ENCODE measurements at regions not wholly inside any gene's neighbourhood (a gene's known extent, or its start where the extent isn't known, plus 50 kb on each side); places are given as distances from the start of the nearest gene placed in this dataset.

- no peak for DNase-seq
These were observed 313.4 kb upstream of the SLC7A11 start for GRCh38 chr4:138555584-138555983.

- DNase-seq = no peak
These were observed 313.0 kb upstream of the SLC7A11 start for GRCh38 chr4:138555108-138555507.

GRCh38 chr4:138553001-138553845 is 311.1 kb upstream of the SLC7A11 start:
- no peak for DNase-seq

DNA sequence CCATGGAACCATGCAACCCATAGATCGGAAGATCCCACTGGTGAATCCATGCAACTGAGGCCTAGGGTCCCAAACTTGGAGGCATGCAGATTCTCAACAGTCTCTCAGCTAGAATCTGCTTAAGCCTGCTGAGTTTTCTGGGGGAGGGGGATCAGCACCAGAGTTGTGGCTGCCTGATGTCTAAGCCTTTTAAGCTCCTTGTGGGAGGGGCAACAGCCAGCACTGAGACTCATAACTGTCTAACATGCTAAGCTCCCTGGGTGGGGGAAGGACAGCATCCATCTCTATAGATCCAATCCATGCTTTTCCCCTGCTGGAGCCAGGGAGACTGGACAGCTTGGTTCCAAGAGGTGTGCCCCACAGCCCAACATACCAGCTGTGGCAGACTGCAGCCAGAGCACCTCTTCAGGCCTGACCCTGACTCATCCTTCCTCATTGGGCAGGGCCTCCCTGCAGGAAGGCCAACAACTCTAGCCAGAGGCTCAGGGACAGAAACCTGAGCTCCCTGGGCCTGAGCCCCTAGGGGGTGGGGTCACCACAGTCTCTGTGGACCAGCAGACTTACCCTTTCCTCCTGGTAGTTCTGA is 300.1 kb upstream of the SLC7A11 start:
- DNase-seq = no peak

DNA sequence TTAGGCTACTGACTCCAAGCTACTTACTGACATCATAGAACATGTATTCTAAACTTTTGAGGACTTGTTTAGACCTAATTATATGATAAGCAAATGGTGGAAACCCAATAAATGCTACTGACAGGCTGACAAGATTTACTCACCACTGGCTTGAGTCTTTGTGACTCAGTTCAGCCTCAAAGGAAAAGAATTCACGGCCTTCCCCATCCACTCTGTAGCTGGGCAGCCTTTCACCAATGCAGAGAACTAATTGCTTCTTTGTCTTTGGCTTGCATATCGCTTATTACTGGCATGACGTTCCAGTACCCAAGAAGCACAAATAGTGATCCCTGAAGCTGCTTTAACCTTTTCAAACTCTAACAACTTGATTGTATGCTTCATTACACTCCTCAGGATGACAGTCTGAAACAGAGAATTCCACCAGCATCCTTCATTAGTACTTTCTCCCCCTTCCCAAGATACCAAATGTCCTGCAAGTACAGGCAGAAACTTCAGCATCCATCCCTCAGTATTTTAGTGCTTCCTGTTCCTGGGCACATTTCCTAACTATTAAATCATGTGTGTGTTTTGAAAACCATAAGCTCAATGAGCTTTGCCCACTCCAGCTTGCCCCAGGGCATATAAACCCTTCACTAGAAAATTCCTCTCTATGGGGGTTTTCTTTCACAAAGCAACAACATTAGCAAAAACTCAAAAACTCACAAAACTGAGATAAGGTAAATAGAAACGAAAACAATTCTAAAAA is 298.1 kb upstream of the SLC7A11 start:
- DNase-seq = no peak

- no peak for DNase-seq
These were observed 296.6 kb upstream of the SLC7A11 start for GRCh38 chr4:138538743-138539142.

- no peak for DNase-seq
These were observed 295.8 kb upstream of the SLC7A11 start for GRCh38 chr4:138537731-138538490.

GRCh38 chr4:138535316-138535715 is 293.2 kb upstream of the SLC7A11 start:
- DNase-seq = no peak

DNA sequence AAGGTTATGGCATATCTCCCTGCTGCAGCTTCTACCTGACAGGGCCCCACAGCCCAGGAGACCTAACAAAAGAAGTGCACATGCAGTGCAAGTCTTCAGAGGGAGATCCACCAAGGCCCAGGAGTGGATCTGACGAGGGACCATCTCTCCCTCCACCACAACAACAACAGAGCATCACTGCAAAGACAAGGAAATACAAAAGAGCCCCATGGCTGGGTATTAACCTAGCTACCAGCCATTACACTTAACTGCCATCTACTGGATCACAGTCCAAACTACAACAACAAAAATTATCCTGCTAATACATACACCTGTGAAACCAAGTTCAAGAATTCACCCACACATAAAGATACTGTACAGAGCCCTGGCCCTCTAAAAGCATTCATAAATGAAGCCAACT is 280.2 kb upstream of the SLC7A11 start:
- no peak for DNase-seq

DNA sequence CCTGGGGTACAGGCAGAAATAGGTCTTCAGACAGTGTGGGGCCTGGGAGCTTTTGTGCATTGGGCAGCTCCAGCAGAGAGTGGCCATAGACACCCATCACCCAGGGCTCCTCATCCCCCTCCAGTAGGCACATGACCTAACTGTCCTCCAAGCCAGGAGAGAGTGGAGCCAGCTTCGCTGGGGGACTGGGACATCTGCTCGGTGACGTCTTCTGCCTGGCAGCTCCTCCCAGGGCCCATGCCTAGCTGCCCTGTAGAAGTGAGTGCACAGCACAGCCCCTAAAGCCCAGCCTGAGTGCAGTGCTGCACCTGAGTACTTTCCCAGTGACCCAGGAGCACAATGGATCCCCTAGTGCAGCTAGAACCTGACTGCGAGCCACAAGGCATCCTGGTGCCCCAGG is 279.7 kb upstream of the SLC7A11 start:
- DNase-seq = no peak

GRCh38 chr4:138519436-138519835 is 277.3 kb upstream of the SLC7A11 start:
- no peak for DNase-seq

DNA sequence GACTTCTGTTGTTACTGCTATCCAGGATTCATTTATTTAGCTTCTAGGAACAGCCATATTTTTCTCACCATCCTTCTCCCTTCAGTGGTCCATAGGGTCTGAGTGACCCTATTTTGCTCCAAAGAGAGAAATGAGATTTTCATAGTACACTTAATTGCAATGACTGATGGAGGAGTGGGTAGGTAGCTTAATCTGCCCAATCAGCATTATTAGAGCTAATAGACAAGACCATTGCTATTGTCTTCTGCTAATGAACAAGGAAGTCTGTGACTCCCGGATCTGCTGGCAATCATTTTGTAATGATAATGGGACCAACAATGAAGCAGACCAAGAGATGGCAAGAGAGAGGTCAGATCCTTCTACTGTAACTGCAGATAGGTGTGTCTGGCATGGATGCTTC is 271.4 kb upstream of the SLC7A11 start:
- no peak for DNase-seq

DNA sequence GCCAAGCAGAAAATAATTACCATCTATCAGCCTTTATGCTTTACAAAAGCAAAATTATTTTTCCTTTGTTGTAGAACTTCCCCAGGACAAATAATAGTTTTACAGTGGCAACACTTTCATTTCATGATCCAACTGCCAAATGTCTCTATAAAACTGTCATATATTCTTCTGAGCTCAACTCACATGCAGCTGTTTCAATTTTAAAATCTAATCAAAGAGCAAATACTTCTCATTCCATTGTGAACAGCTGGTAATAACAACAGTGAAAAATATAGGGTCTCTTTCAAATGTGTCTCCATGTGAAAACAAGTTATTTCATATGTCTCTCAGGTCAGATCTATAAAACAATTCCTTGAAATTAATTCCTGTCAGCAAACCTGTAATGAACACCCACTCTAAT is 270.6 kb upstream of the SLC7A11 start:
- no peak for DNase-seq

DNA sequence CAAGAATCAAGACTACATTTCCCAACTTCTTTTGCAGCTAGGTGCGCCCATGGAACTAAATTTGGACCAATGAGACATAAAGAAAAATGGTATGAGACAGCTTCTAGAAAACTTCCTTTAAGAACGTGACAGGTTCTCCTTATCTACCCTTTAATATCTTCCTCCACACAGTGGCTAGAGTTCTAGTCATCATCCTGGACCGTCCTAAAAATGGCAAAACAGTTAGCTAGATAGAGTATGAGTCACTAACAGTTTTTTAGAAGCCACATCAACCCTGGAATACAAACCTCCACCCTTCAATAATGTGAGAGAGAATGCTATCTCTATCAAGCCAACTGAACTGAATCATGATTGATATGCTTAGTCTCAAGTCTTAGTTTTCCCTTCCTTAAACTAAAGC is 267.9 kb upstream of the SLC7A11 start:
- DNase-seq = peak; percentile 31

- DNase-seq = no peak
These were observed 267.2 kb upstream of the SLC7A11 start for GRCh38 chr4:138509346-138509745.

DNA sequence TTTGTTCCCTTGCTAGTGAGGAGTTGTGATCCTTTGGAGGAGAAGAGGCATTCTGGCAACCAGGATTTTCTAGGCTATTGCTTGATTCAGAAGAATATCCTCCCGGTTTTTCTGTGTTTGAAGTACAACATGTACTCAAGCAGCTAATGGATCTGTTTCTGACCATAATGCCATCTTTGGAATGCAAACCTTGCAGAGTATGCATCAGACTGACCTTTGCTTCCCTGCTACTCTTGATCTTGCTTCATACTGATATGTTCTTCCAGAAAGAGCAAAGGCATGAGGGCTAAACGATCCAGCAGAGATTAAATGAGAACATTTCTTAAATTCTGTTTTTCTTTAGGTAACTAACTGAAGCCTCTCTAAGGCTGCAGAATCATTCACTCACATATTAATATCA is 265.4 kb upstream of the SLC7A11 start:
- DNase-seq = no peak

DNA sequence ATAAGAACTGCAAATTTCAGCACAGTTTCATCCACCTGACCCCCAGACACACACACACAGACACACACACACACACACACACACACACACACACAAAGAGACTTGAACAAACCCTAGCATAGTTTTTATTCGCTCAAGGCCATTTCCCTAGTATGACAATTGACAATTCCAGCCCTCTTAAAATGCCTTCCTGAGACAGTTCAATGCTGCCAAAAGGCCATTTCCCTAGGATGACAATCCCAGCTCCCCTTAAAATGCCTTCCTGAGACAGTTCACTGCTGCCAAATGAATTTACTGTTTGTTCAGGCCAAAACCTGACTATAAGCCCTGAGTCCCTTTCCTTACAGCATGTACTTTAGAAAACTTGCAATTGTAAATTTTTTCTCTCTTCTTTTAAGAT is 259.5 kb upstream of the SLC7A11 start:
- DNase-seq = no peak

DNA sequence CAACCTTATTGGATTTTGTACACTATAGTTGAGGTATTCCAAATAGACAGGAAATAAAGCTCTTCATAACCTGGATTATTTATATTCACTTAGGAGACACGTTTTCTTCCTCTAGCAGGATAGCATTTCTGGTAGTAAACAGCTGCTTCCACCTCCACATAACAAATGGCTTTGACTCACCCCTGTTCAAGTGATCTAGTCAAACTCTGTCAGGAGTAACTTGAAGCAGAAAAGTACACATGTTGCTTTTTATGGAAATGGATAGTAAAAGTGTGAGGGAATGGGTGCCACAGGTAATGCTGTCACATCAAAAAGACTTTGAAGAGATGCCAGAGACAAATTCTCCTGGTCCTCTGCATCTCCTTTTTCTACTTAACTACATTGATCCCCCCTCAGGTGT is 258.7 kb upstream of the SLC7A11 start:
- no peak for DNase-seq

DNA sequence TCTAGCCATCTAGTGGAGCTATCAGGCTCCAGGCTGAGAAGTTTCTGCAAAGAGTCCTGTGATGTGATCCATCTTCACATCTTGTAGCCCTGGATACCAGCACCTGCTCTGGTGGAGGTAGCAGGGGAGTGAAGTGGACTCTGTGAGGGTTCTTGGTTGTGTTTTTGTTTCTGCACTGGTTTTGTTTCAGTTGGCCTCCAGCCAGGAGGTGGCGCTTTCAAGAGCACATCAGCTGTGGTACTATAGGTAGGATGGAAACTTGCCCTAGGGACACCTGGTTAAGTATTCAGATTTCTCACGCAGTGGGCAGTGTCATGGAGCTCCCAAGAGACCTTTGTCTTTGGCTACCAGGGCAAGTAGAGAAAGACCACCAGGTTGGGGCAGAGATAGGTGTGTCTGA is 257.5 kb upstream of the SLC7A11 start:
- DNase-seq = no peak

DNA sequence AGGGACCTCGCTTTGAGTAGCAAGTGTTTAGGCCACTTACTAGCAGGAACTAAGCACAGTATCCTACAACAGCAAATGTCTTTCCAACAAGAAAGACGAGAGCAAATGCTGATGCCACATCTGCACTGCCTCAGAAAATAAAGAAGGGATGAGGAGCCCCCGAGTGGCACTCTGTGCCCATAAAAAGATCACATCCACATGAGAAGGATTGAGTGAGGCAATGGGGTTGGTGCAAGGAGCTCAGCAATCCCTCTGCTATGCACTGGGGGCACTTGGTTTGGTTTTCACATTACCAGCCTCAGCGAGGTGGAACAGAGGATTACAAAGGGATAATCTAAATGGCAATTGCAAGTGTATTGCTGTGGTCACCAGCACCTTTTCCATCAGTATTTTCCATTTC is 252.8 kb upstream of the SLC7A11 start:
- peak; percentile 13 for DNase-seq

- no peak for DNase-seq
These were observed 252.0 kb upstream of the SLC7A11 start for GRCh38 chr4:138494116-138494515.

GRCh38 chr4:138492176-138492575 is 250.0 kb upstream of the SLC7A11 start:
- DNase-seq = no peak

DNA sequence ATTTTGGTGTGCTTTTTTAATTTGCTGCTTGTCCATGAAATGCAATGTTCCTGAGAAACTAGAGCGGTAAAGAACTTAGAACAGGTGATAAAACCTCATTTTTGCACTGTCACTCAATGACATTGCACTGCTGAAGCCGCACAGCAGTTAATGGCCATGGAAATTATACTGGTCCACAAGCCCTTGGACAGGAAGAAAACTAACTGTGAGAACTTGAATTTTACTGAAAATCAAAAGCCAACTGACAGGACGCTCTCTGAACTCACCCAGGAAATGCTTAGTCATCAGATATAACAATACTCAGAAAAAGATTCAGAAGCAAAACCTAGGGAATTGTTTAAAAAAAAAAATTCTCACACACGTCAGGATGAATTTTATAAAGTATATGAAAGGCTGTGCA is 246.4 kb upstream of the SLC7A11 start:
- DNase-seq = no peak

All from amniotic stem cell (primary cell).